HepG2 (cell line): ENCODE measurements at regions not wholly inside any gene's neighbourhood (a gene's known extent, or its start where the extent isn't known, plus 50 kb on each side); places are given as distances from the start of the nearest gene placed in this dataset.

Experiments
- CEBPB ChIP-seq: IDR thresholded peaks from 2 replicates; pipeline ENCODE4 v1.6.1; 2011; ENCODE audit warnings: low read depth, low read length, improper control_type of control experiment, borderline replicate concordance
- CHD4 ChIP-seq: fragments of 200-600 bp; sonication (generic); IDR thresholded peaks from 2 replicates; pipeline ENCODE4 v1.7.0; 2017; ENCODE audit warnings: mild to moderate bottlenecking, low read length, borderline replicate concordance
- CREB1 ChIP-seq, 2 experiments: fragments of 450-650 bp in 1 of 2; IDR thresholded peaks; 2 replicates each; pipeline ENCODE4 v1.6.1; 2016 to 2017; ENCODE audit warnings: control low read depth in 1 of 2, mild to moderate bottlenecking in 1 of 2, missing compliant biosample characterization in 1 of 2, missing genetic modification characterization in 1 of 2
- FOSL1 ChIP-seq: sonication (generic); formaldehyde crosslinking; IDR thresholded peaks from 2 replicates; pipeline ENCODE4 v1.9.0; 2021; ENCODE audit warnings: missing genetic modification reagents, borderline replicate concordance
- KLF6 ChIP-seq: IDR thresholded peaks from 2 replicates; pipeline ENCODE4 v1.8.0; 2016; ENCODE audit warnings: missing biosample characterization, missing genetic modification reagents
- TF ChIP-seq, protein P1 (sequence below): sonication (generic); formaldehyde crosslinking; IDR thresholded peaks from 2 replicates; pipeline ENCODE4 v1.5.1; 2020; ENCODE audit warnings: mild to moderate bottlenecking, missing genetic modification reagents, moderate library complexity
- TF ChIP-seq, protein P2 (sequence below): IDR thresholded peaks from 2 replicates; pipeline ENCODE4 v1.6.1; 2012; ENCODE audit warnings: inconsistent platforms

DNA sequence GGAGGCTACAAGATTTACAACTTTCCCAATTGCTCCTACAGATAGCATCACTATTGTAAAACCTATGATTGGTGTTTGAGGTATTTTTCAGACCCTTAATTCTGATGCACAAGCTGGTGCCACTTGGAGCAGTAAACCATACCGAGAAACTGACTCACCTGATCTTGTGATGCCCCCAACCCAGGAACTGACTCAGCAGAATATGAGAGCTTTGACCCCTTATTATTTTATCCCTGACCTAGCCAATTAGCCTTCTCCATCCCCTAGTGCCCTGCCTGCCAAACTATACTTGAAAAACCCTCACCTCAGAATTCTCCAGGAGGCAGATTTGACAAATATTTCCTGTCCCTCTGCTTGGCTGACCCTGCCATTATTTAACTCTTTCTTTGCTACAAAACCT lies 585.9 kb upstream of the GHITM start:
- no peak for TF ChIP-seq CEBPB
- TF ChIP-seq FOSL1 (CRISPR knock-in tag), result no peak
- TF ChIP-seq, protein P1, sequence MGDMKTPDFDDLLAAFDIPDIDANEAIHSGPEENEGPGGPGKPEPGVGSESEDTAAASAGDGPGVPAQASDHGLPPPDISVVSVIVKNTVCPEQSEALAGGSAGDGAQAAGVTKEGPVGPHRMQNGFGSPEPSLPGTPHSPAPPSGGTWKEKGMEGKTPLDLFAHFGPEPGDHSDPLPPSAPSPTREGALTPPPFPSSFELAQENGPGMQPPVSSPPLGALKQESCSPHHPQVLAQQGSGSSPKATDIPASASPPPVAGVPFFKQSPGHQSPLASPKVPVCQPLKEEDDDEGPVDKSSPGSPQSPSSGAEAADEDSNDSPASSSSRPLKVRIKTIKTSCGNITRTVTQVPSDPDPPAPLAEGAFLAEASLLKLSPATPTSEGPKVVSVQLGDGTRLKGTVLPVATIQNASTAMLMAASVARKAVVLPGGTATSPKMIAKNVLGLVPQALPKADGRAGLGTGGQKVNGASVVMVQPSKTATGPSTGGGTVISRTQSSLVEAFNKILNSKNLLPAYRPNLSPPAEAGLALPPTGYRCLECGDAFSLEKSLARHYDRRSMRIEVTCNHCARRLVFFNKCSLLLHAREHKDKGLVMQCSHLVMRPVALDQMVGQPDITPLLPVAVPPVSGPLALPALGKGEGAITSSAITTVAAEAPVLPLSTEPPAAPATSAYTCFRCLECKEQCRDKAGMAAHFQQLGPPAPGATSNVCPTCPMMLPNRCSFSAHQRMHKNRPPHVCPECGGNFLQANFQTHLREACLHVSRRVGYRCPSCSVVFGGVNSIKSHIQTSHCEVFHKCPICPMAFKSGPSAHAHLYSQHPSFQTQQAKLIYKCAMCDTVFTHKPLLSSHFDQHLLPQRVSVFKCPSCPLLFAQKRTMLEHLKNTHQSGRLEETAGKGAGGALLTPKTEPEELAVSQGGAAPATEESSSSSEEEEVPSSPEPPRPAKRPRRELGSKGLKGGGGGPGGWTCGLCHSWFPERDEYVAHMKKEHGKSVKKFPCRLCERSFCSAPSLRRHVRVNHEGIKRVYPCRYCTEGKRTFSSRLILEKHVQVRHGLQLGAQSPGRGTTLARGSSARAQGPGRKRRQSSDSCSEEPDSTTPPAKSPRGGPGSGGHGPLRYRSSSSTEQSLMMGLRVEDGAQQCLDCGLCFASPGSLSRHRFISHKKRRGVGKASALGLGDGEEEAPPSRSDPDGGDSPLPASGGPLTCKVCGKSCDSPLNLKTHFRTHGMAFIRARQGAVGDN, result no peak
- TF ChIP-seq CHD4, result no peak
- no peak for TF ChIP-seq CREB1 (IDR thresholded peaks at IDR 0.05)
- no peak for TF ChIP-seq CREB1 (CRISPR knock-in tag; IDR thresholded peaks at IDR 0.05)
- TF ChIP-seq, protein P2, sequence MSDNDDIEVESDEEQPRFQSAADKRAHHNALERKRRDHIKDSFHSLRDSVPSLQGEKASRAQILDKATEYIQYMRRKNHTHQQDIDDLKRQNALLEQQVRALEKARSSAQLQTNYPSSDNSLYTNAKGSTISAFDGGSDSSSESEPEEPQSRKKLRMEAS, result no peak
- TF ChIP-seq KLF6 (CRISPR knock-in tag), result no peak
